ENCODE measurements at regions not wholly inside any gene's neighbourhood (a gene's known extent, or its start where the extent isn't known, plus 50 kb on each side); places are given as distances from the start of the nearest gene placed in this dataset.

- no peaks in the 10 kb centered on the region for H3K4me1 Mint-ChIP-seq
- H3F3A ChIP-seq (replicated peaks; ENCODE audit: low read depth): no peaks in the 10 kb centered on the region
- no peak for ATAC-seq
These were observed 1954.5 kb upstream of the PCDH20 start for GRCh38 chr13:63370101-63370500.

More at GRCh38 chr13:63370101-63370500, 1954.5 kb upstream of the PCDH20 start:
- peaks cover 1% of the 10 kb centered on the region for H3K27me3 Mint-ChIP-seq (ENCODE audit: insufficient read depth, low read depth, poor library complexity)
- H3K36me3 Mint-ChIP-seq (ENCODE audit: low read depth): peaks cover 2% of the 10 kb centered on the region; the same call in 1 of the 3 replicates
- no peaks in the 10 kb centered on the region for H4K20me1 ChIP-seq (replicated peaks; ENCODE audit: insufficient read depth)
- peaks cover 7% of the 10 kb centered on the region; the same call in 2 of the 3 replicates for H3K9me3 Mint-ChIP-seq
- DNase-seq (ENCODE audit: low spot score): no peak
- H3K4me1 ChIP-seq (ENCODE audit: insufficient read depth): no peaks in the 10 kb centered on the region
- H3K36me3 ChIP-seq (ENCODE audit: insufficient read depth): no peaks in the 10 kb centered on the region
- H3K4me3 Mint-ChIP-seq: no peak overlapping the region
- H3K4me2 ChIP-seq: no peak overlapping the region
- no peak overlapping the region for H3K4me3 ChIP-seq
- H2AFZ ChIP-seq: no peak overlapping the region
- no peaks in the 10 kb centered on the region for H3K27me3 ChIP-seq (ENCODE audit: insufficient read depth)
- H3K27ac Mint-ChIP-seq: no peak overlapping the region
- TF ChIP-seq STAT1 (IDR thresholded peaks at IDR 0.05; ENCODE audit: unreplicated experiment): no peak
- TF ChIP-seq POLR2AphosphoS5 (IDR thresholded peaks at IDR 0.05; ENCODE audit: low read depth): no peak
- TF ChIP-seq NANOG (IDR thresholded peaks at IDR 0.05; ENCODE audit: borderline replicate concordance): no peak
- TF ChIP-seq ETS1 (IDR thresholded peaks at IDR 0.05): no peak
- no peak for TF ChIP-seq CTCF (conservative IDR thresholded peaks at IDR 0.05; ENCODE audit: low read depth in 2 of 2)
- no peak for TF ChIP-seq REST (IDR thresholded peaks at IDR 0.05; ENCODE audit: unreplicated experiment)
- no peak for TF ChIP-seq ZNF462 (CRISPR knock-in tag; IDR thresholded peaks at IDR 0.05)
- no peak for TF ChIP-seq ZNF331 (CRISPR knock-in tag; IDR thresholded peaks at IDR 0.05; ENCODE audit: low read depth)
- TF ChIP-seq JUNB (IDR thresholded peaks at IDR 0.05; ENCODE audit: unreplicated experiment): no peak
- no peak for TF ChIP-seq EZH2phosphoT487 (IDR thresholded peaks at IDR 0.05; ENCODE audit: unreplicated experiment)
- TF ChIP-seq ZNF114 (CRISPR knock-in tag; IDR thresholded peaks at IDR 0.05): no peak
- no peak for TF ChIP-seq CREB1 (CRISPR knock-in tag; IDR thresholded peaks at IDR 0.05; ENCODE audit: low read depth)
- no peak for TF ChIP-seq EZH2 (IDR thresholded peaks at IDR 0.05; ENCODE audit: low read depth, unreplicated experiment)
- H3K27ac ChIP-seq (ENCODE audit: low read depth): no peak overlapping the region
- H3K79me2 ChIP-seq (replicated peaks; ENCODE audit: insufficient read depth): no peaks in the 10 kb centered on the region
- no peaks in the 10 kb centered on the region for H3K9me2 ChIP-seq (ENCODE audit: insufficient read depth)

Measured in GM23338 (cell line).